B cell (primary cell): ENCODE measurements at regions not wholly inside any gene's neighbourhood (a gene's known extent, or its start where the extent isn't known, plus 50 kb on each side); places are given as distances from the start of the nearest gene placed in this dataset.

Experiments used
- ATAC-seq: fragments of 200-7000 bp; cut with Tn5 transposase; one replicate; pipeline ENCODE4 v1.10.0; 2021; ENCODE audit warnings: low read depth, mild to moderate bottlenecking, moderate number of reproducible peaks, moderate library complexity
- CTCF ChIA-PET: fragments of 350-600 bp; sonication (Branson Sonifier 250); formaldehyde crosslinking; loops from one replicate; lab custom pipeline; 2021; ENCODE audit warnings: antibody characterized with exemption, inconsistent platforms; lab: Charles Lee
- POLR2A ChIA-PET: fragments of 350-600 bp; sonication (Branson Sonifier 250); formaldehyde crosslinking; loops from one replicate; lab custom pipeline; 2021; ENCODE audit warnings: antibody characterized with exemption; lab: Charles Lee
- DNase-seq: peaks from one replicate; pipeline ENCODE4 v3.0.0; 2013
- H2AFZ ChIP-seq: 2 replicates; pipeline ENCODE4 v1.6.1; 2012; ENCODE audit warnings: mild to moderate bottlenecking, low read depth, low read length; ENCODE audit not compliant: insufficient read depth, poor library complexity, severe bottlenecking
- H3K27ac ChIP-seq, 2 donors: 1 replicate in 1 of 2; 2 replicates in 1 of 2; pipeline ENCODE4 v1.5.1; 2012 to 2013; ENCODE audit warnings: low read length in 2 of 2, mild to moderate bottlenecking in 2 of 2, moderate library complexity in 1 of 2
- H3K27me3 ChIP-seq, 4 experiments: fragments of 200-600 bp in 1 of 4; sonication (generic) in 1 of 4; replicated peaks in 1 of 4; 1 replicate in 2 of 4; 2 replicates in 2 of 4; pipeline versions ENCODE4 v1.6.1 to v1.7.0; 2013 to 2016; ENCODE audit warnings: low read length in 3 of 4, mild to moderate bottlenecking in 2 of 4, mixed read lengths in 1 of 4, moderate library complexity in 1 of 4; ENCODE audit not compliant: insufficient read depth in 4 of 4, control insufficient read depth in 3 of 4; ENCODE audit errors: control extremely low read depth in 1 of 4
- H3K36me3 ChIP-seq, 2 experiments: replicated peaks in 1 of 2; 1 replicate in 1 of 2; 2 replicates in 1 of 2; pipeline versions ENCODE4 v1.6.1 to v1.7.1; 2013; ENCODE audit warnings: low read length in 1 of 2; ENCODE audit not compliant: insufficient read depth in 2 of 2, control insufficient read depth in 1 of 2; ENCODE audit errors: control extremely low read depth in 1 of 2, extremely low read depth in 1 of 2
- H3K4me1 ChIP-seq, 2 donors: fragments of 200-600 bp in 1 of 2; sonication (generic) in 1 of 2; 1 replicate in 1 of 2; 2 replicates in 1 of 2; pipeline versions ENCODE4 v1.5.1 to v1.6.1; 2013 to 2017; ENCODE audit warnings: low read length in 2 of 2; ENCODE audit not compliant: control insufficient read depth in 2 of 2, insufficient read depth in 2 of 2
- H3K4me2 ChIP-seq: replicated peaks from 2 replicates; pipeline ENCODE3; 2012; ENCODE audit warnings: mild to moderate bottlenecking, low read depth, low read length; ENCODE audit not compliant: poor library complexity, severe bottlenecking
- H3K4me3 ChIP-seq, 5 experiments: fragments of 200-600 bp in 1 of 5; sonication (generic) in 1 of 5; 1 replicate in 3 of 5; 2 replicates in 2 of 5; pipeline versions ENCODE4 v1.5.1 to v1.7.0; 2011 to 2016; ENCODE audit warnings: low read length in 4 of 5, mild to moderate bottlenecking in 4 of 5, low read depth in 2 of 5, control low read depth in 1 of 5, moderate library complexity in 1 of 5; ENCODE audit not compliant: insufficient read depth in 1 of 5; ENCODE audit errors: control extremely low read depth in 1 of 5, extremely low read depth in 1 of 5
- H3K79me2 ChIP-seq: fragments of 200-600 bp; sonication (generic); one replicate; pipeline ENCODE4 v1.6.0; 2016; ENCODE audit warnings: low read length; ENCODE audit not compliant: control insufficient read depth, insufficient read depth
- H3K9ac ChIP-seq: fragments of 200-600 bp; sonication (generic); 2 replicates; pipeline ENCODE4 v1.6.1; 2017; ENCODE audit warnings: mild to moderate bottlenecking, low read length, moderate library complexity
- H3K9me3 ChIP-seq, 3 donors: one replicate each; pipeline versions ENCODE4 v1.6.1 to v1.7.1; 2013; ENCODE audit warnings: low read length in 2 of 3; ENCODE audit not compliant: control insufficient read depth in 2 of 3, insufficient read depth in 1 of 3; ENCODE audit errors: control extremely low read depth in 1 of 3
- H4K20me1 ChIP-seq: 2 replicates; pipeline ENCODE4 v1.6.0; 2012; ENCODE audit warnings: mild to moderate bottlenecking, low read length; ENCODE audit not compliant: insufficient read depth, control insufficient read depth, poor library complexity, severe bottlenecking
- H3K27ac Mint-ChIP-seq: one replicate; pipeline ENCODE4 v1.8.0; 2021; ENCODE audit warnings: mixed read lengths
- H3K27me3 Mint-ChIP-seq: one replicate; pipeline ENCODE4 v1.8.0; 2021; ENCODE audit warnings: mixed read lengths
- H3K4me1 Mint-ChIP-seq: one replicate; pipeline ENCODE4 v1.8.0; 2021; ENCODE audit warnings: mixed read lengths
- H3K4me3 Mint-ChIP-seq: one replicate; pipeline ENCODE4 v1.8.0; 2021; ENCODE audit warnings: mixed read lengths
- H3K9me3 Mint-ChIP-seq: one replicate; pipeline ENCODE4 v1.8.0; 2022; ENCODE audit warnings: mixed read lengths; ENCODE audit not compliant: insufficient read depth
- CTCF ChIP-seq: fragments of 200-600 bp; IDR thresholded peaks from one replicate; pipeline ENCODE4 v1.8.0; 2022; ENCODE audit warnings: antibody characterized with exemption, mild to moderate bottlenecking
- EZH2 ChIP-seq: IDR thresholded peaks from 2 replicates; pipeline ENCODE4 v1.6.1; 2012; ENCODE audit warnings: borderline replicate concordance, low read depth, mild to moderate bottlenecking, moderate library complexity, low read length; ENCODE audit not compliant: insufficient read depth, poor library complexity, severe bottlenecking
- WGBS: methylation state at CpG from one replicate; pipeline ENCODE4 v1.1.5; 2013; ENCODE audit warnings: missing lambda C conversion rate; ENCODE audit not compliant: insufficient coverage; 5-methylcytosine and 5-hydroxymethylcytosine counted together
- intact Hi-C: fragments of 100-400 bp; cut with micrococcal nuclease; formaldehyde crosslinking; loops from one replicate; pipeline ENCODE4 v1.10.0; 2022

- CTCF ChIA-PET = interaction anchor here (1.7 to 6.8 kb wide), 2 partner anchors 193 to 196 kb away, joined by 4 to 81 read pairs; no protein-coding TSS in a partner anchor
- Histone ChIP-seq H3K4me3 (no peak overlapping the region), H4K20me1 (no peaks in the 10 kb centered on the region), H3K27ac (no peak overlapping the region), H3K9me3 (no peaks in the 10 kb centered on the region), H3K27me3 (peaks cover 0 to 4% (median 0%) of the 10 kb centered on the region in 4 experiments), H3K9ac (no peak overlapping the region), H3K79me2 (no peaks in the 10 kb centered on the region), H3K4me2 (no peak overlapping the region), H3K36me3 (no peaks in the 10 kb centered on the region), H3K4me1 (peaks cover 0 to 5% of the 10 kb centered on the region in 2 donors), H2AFZ (no peak overlapping the region)
- Mint-ChIP-seq H3K4me3 (no peak overlapping the region), H3K9me3 (no peaks in the 10 kb centered on the region), H3K27me3 (peaks cover 12% of the 10 kb centered on the region), H3K4me1 (peaks cover 7% of the 10 kb centered on the region), H3K27ac (no peak overlapping the region)
- POLR2A ChIA-PET = no interaction called here
- no peak for ATAC-seq
- intact Hi-C loops = no loop called here
- TF ChIP-seq CTCF (no peak), EZH2 (no peak)
- WGBS = 84% methylated on average over 6 of the region's 6 CpGs
- DNase-seq = no peak
Observed at GRCh38 chr13:44241638-44242037, 132.0 kb upstream of the SERP2 start.

GRCh38 chr13:44242766-44243165, 130.9 kb upstream of the SERP2 start:
- Mint-ChIP-seq H3K4me1 (peaks cover 7% of the 10 kb centered on the region), H3K27me3 (peaks cover 8% of the 10 kb centered on the region), H3K9me3 (no peaks in the 10 kb centered on the region), H3K4me3 (no peak overlapping the region), H3K27ac (no peak overlapping the region)
- ChIA-PET POLR2A (interaction anchor here (1.1 kb wide), 1 partner anchor 194 kb away, joined by 4 read pairs; no protein-coding TSS in a partner anchor), CTCF (interaction anchor here (0.6 to 6.8 kb wide), 12 partner anchors 9 to 1294 kb away, joined by 3 to 81 read pairs (median 4); no protein-coding TSS in a partner anchor)
- H3K9ac ChIP-seq = no peak overlapping the region
- no peak overlapping the region for H3K4me2 ChIP-seq
- H3K9me3 ChIP-seq = no peaks in the 10 kb centered on the region
- H3K27me3 ChIP-seq = peaks cover 0 to 4% (median 0%) of the 10 kb centered on the region in 4 experiments
- H3K36me3 ChIP-seq = no peaks in the 10 kb centered on the region
- intact Hi-C loops = loop anchor here (1.0 kb wide), 1 partner anchor 196 kb away; no protein-coding TSS in a partner anchor
- H3K4me1 ChIP-seq = peaks cover 0 to 5% of the 10 kb centered on the region in 2 donors
- H3K4me3 ChIP-seq = no peak overlapping the region
- TF ChIP-seq EZH2 = no peak
- TF ChIP-seq CTCF = no peak
- 78% methylated on average over 3 of the region's 3 CpGs for WGBS
- H4K20me1 ChIP-seq = no peaks in the 10 kb centered on the region
- no peak overlapping the region for H2AFZ ChIP-seq
- H3K79me2 ChIP-seq = no peaks in the 10 kb centered on the region
- no peak overlapping the region for H3K27ac ChIP-seq
- no peak for ATAC-seq
- no peak for DNase-seq
